ENCODE measurements at regions not wholly inside any gene's neighbourhood (a gene's known extent, or its start where the extent isn't known, plus 50 kb on each side); places are given as distances from the start of the nearest gene placed in this dataset.

- TF ChIP-seq GATA2 (IDR thresholded peaks at IDR 0.05; ENCODE audit: low read depth, low read length) (no peak), GATA3 (IDR thresholded peaks at IDR 0.05; ENCODE audit: low read depth, low read length) (no peak)
Measured at GRCh38 chr4:38360201-38360600, 303.8 kb upstream of the KLF3 start.

All from SH-SY5Y (cell line).